Panc1 (cell line): ENCODE measurements at regions not wholly inside any gene's neighbourhood (a gene's known extent, or its start where the extent isn't known, plus 50 kb on each side); places are given as distances from the start of the nearest gene placed in this dataset.

Experiments
- ATAC-seq: fragments of 200-7000 bp; cut with Tn5 transposase; 2 replicates; pipeline ENCODE4 v1.9.1; 2020; ENCODE audit warnings: mild to moderate bottlenecking, moderate library complexity
- BruUV-seq: library from RNA; stranded (reverse); fragments of 400-500 nt; replicated peaks from 2 replicates; lab custom pipeline; 2021; lab: Mats Ljungman, UMichigan
- CTCF ChIA-PET: fragments of 300-600 bp; sonication (Branson Sonifier 250); formaldehyde crosslinking; loops from one replicate; lab custom pipeline; 2022; ENCODE audit warnings: antibody characterized with exemption; lab: Charles Lee
- POLR2A ChIA-PET: fragments of 300-600 bp; sonication (Branson Sonifier 250); formaldehyde crosslinking; loops from one replicate; lab custom pipeline; 2022; ENCODE audit warnings: antibody characterized with exemption; lab: Charles Lee
- DNase-seq: peaks from one replicate; pipeline ENCODE4 v3.0.0-alpha.2; 2010; ENCODE audit warnings: low read depth, low spot score
- H3K27ac ChIP-seq: 2 replicates; pipeline ENCODE4 v1.5.1; 2011; ENCODE audit warnings: mild to moderate bottlenecking, low read length, inconsistent platforms
- H3K27me3 ChIP-seq: fragments of 200-500 bp; sonication (Bioruptor generic); 2 replicates; pipeline ENCODE4 v1.6.0; 2014; ENCODE audit warnings: low read length, inconsistent platforms; ENCODE audit not compliant: control insufficient read depth, insufficient read depth
- H3K36me3 ChIP-seq: fragments of 200-500 bp; sonication (Bioruptor generic); 2 replicates; pipeline ENCODE4 v1.5.1; 2014; ENCODE audit warnings: inconsistent platforms, mild to moderate bottlenecking, low read length, moderate library complexity; ENCODE audit not compliant: control insufficient read depth, insufficient read depth
- H3K4me1 ChIP-seq: 2 replicates; pipeline ENCODE4 v1.5.1; 2011; ENCODE audit warnings: inconsistent platforms, mild to moderate bottlenecking, low read length, moderate library complexity; ENCODE audit not compliant: control insufficient read depth, insufficient read depth
- H3K4me3 ChIP-seq, 2 experiments: 2 replicates each; pipeline ENCODE4 v1.5.1; 2011 to 2012; ENCODE audit warnings: low read depth in 2 of 2, low read length in 2 of 2, mild to moderate bottlenecking in 2 of 2, inconsistent platforms in 1 of 2, moderate library complexity in 1 of 2
- H3K9me3 ChIP-seq: fragments of 200-500 bp; sonication (Bioruptor generic); 2 replicates; pipeline ENCODE4 v1.5.1; 2014; ENCODE audit warnings: low read depth, mild to moderate bottlenecking, inconsistent platforms, low read length, moderate library complexity; ENCODE audit not compliant: control insufficient read depth, insufficient read depth
- CTCF ChIP-seq: fragments of 450-650 bp; IDR thresholded peaks from 2 replicates; pipeline ENCODE4 v1.5.1; 2017; ENCODE audit warnings: mild to moderate bottlenecking
- POLR2AphosphoS5 ChIP-seq: IDR thresholded peaks from 2 replicates; pipeline ENCODE4 v1.6.1; 2012; ENCODE audit warnings: mild to moderate bottlenecking, low read depth, low read length, moderate library complexity
- REST ChIP-seq, 2 experiments: IDR thresholded peaks; 2 replicates each; pipeline ENCODE4 v1.6.1; 2011 to 2012; ENCODE audit warnings: low read depth in 2 of 2, control low read depth in 1 of 2, low read length in 1 of 2, mild to moderate bottlenecking in 1 of 2, moderate library complexity in 1 of 2; ENCODE audit not compliant: insufficient read depth in 1 of 2
- SIN3A ChIP-seq: IDR thresholded peaks from 2 replicates; pipeline ENCODE4 v1.6.1; 2012; ENCODE audit warnings: low read depth, mild to moderate bottlenecking, low read length, moderate library complexity, borderline replicate concordance; ENCODE audit not compliant: insufficient read depth
- TCF7L2 ChIP-seq: IDR thresholded peaks from 2 replicates; pipeline ENCODE4 v1.6.1; 2011; ENCODE audit warnings: mild to moderate bottlenecking, low read depth, low read length, inconsistent platforms
- in situ Hi-C: cut with HindIII; loops from 2 replicates; pipeline ENCODE4 v1.10.0; 2016; ENCODE audit warnings: low sequenced_read_pairs, low pct_unique_long_range_greater_than_20kb
- intact Hi-C: fragments of 100-400 bp; cut with micrococcal nuclease; formaldehyde crosslinking; loops from one replicate; pipeline ENCODE4 v1.10.0; 2022; ENCODE audit not compliant: unreplicated experiment

GRCh38 chr1:214957330-214958137, 125.0 kb upstream of the KCNK2 start:
- no peak overlapping the region for H3K27ac ChIP-seq
- no peaks in the 10 kb centered on the region for H3K4me1 ChIP-seq
- ChIA-PET CTCF (no interaction called here), POLR2A (no interaction called here)
- H3K27me3 ChIP-seq: peaks cover 3% of the 10 kb centered on the region; the same call in 1 of the 2 replicates
- no TSS peak for BruUV-seq
- in situ Hi-C loops (no loop called here), intact Hi-C loops (no loop called here)
- no peaks in the 10 kb centered on the region for H3K36me3 ChIP-seq
- H3K4me3 ChIP-seq: no peak overlapping the region
- H3K9me3 ChIP-seq: no peaks in the 10 kb centered on the region
- no peak for TF ChIP-seq POLR2AphosphoS5
- no peak for TF ChIP-seq TCF7L2
- no peak for TF ChIP-seq REST (IDR thresholded peaks at IDR 0.05; ENCODE audit: insufficient read depth in 1 of 2, low read depth in 2 of 2, low read length in 1 of 2)
- no peak for TF ChIP-seq CTCF
- no peak for TF ChIP-seq SIN3A
- DNase-seq (no peak), ATAC-seq (no peak)

- no peak overlapping the region for H3K27ac ChIP-seq
- no peak overlapping the region for H3K4me3 ChIP-seq
- TF ChIP-seq TCF7L2 (no peak), POLR2AphosphoS5 (no peak), SIN3A (no peak), CTCF (no peak), REST (IDR thresholded peaks at IDR 0.05; ENCODE audit: insufficient read depth in 1 of 2, low read depth in 2 of 2, low read length in 1 of 2) (no peak)
- BruUV-seq: no TSS peak
- no peaks in the 10 kb centered on the region for H3K4me1 ChIP-seq
- in situ Hi-C loops (no loop called here), intact Hi-C loops (no loop called here)
- ATAC-seq: no peak
- no peaks in the 10 kb centered on the region for H3K9me3 ChIP-seq
- POLR2A ChIA-PET: no interaction called here
- peaks cover 3% of the 10 kb centered on the region; the same call in 1 of the 2 replicates for H3K27me3 ChIP-seq
- CTCF ChIA-PET: no interaction called here
- H3K36me3 ChIP-seq: no peaks in the 10 kb centered on the region
- no peak for DNase-seq
Measured at GRCh38 chr1:214958486-214958885, 124.1 kb upstream of the KCNK2 start.
